ENCODE measurements at regions not wholly inside any gene's neighbourhood (a gene's known extent, or its start where the extent isn't known, plus 50 kb on each side); places are given as distances from the start of the nearest gene placed in this dataset.

- Mint-ChIP-seq H3K4me1 (peaks cover 10% of the 10 kb centered on the region), H3K9me3 (peaks cover 3% of the 10 kb centered on the region; the same call in 1 of the 3 replicates), H3K36me3 (ENCODE audit: low read depth) (peaks cover 6% of the 10 kb centered on the region; the same call in 2 of the 3 replicates), H3K4me3 (no peak overlapping the region), H3K27ac (no peak overlapping the region), H3K27me3 (ENCODE audit: insufficient read depth, low read depth, poor library complexity) (peaks cover 2% of the 10 kb centered on the region)
- Histone ChIP-seq H3K4me2 (no peak overlapping the region), H3K9me2 (ENCODE audit: insufficient read depth) (0 out of 2 replicates have a peak, but pooled peaks cover 3% of the 10 kb centered on the region), H3K36me3 (ENCODE audit: insufficient read depth) (no peaks in the 10 kb centered on the region), H2AFZ (no peak overlapping the region), H3K79me2 (replicated peaks; ENCODE audit: insufficient read depth) (no peaks in the 10 kb centered on the region), H3K4me3 (no peak overlapping the region), H3K27me3 (ENCODE audit: insufficient read depth) (no peaks in the 10 kb centered on the region), H4K20me1 (replicated peaks; ENCODE audit: insufficient read depth) (no peaks in the 10 kb centered on the region), H3F3A (replicated peaks; ENCODE audit: low read depth) (no peaks in the 10 kb centered on the region), H3K4me1 (ENCODE audit: insufficient read depth) (peaks cover 10% of the 10 kb centered on the region; the same call in 1 of the 2 replicates), H3K27ac (ENCODE audit: low read depth) (no peak overlapping the region)
- TF ChIP-seq CREB1 (CRISPR knock-in tag; IDR thresholded peaks at IDR 0.05; ENCODE audit: low read depth), result no peak
- TF ChIP-seq CTCF (conservative IDR thresholded peaks at IDR 0.05; ENCODE audit: low read depth in 2 of 2), result no peak
- no peak for TF ChIP-seq ZNF331 (CRISPR knock-in tag; IDR thresholded peaks at IDR 0.05; ENCODE audit: low read depth)
- no peak for TF ChIP-seq ZNF114 (CRISPR knock-in tag; IDR thresholded peaks at IDR 0.05)
- no peak for TF ChIP-seq EZH2phosphoT487 (IDR thresholded peaks at IDR 0.05; ENCODE audit: unreplicated experiment)
- no peak for TF ChIP-seq EZH2 (IDR thresholded peaks at IDR 0.05; ENCODE audit: low read depth, unreplicated experiment)
- no peak for TF ChIP-seq STAT1 (IDR thresholded peaks at IDR 0.05; ENCODE audit: unreplicated experiment)
- no peak for TF ChIP-seq ZNF462 (CRISPR knock-in tag; IDR thresholded peaks at IDR 0.05)
- no peak for ATAC-seq
- DNase-seq (ENCODE audit: low spot score), result no peak
Measured at GRCh38 chr17:13995856-13996271, 73.4 kb upstream of the COX10 start.

Measured in GM23338 (cell line).